NCI-H2227 treated with DMSO at 0.1 percent for 48 hours (cell line): ENCODE measurements at regions not wholly inside any gene's neighbourhood (a gene's known extent, or its start where the extent isn't known, plus 50 kb on each side); places are given as distances from the start of the nearest gene placed in this dataset.
A peak's percentile ranks its signal among the peaks of the same experiment; 100 is the strongest.
"Not testable (repeated sequence)": the region's sequence is repeated elsewhere in the genome, so short reads cannot be mapped to it uniquely, and the experiment has no call there.

Source experiments
- DNase-seq: peaks from one replicate; lab custom pipeline; 2025; lab: John Stamatoyannopoulos, UW

DNA sequence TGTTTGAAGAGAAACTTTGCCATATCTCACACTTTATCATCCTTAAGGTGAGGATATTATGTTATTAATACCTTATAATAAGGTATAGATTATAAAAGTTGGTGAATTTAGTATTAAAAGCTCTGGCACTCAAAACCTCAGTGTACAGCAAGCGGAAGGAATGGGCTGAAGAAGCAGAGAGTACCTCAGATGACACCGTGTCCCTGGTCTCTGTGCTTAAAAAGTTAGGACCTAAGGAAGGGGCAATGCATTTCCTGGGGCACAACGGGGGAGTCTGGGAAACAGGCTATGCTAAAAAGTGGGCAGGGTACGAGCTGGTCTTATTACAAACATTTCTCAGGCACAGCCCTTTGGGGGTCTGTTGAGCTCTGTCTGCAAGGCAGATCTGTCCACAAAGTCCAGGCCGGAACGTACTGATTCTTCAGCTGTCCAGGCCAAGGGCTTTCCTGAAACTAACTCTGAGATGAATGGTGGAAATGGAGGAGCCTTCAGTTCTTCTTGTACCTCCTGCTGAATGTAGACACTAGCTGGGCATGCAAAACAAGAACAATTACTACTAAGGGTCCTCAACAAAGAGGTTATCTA lies 202.7 kb downstream of the POM121L12 start:
- DNase-seq, result no peak

DNA sequence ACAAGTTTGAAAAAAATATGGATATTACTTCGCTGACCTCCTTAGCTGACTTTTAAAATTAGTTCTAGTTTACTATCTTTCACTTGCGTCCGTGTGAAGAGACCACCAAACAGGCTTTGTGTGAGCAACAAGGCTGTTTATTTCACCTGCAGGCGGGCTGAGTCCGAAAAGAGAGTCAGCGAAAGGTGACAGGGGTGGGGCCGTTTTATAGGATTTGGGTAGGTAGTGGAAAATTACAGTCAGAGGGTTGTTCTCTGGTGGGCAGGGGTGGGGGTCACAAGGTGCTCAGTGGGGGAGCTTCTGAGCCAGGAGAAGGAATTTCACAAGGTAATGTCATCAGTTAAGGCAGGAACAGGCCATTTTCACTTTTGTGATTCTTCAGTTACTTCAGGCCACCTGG lies 203.7 kb downstream of the POM121L12 start:
- not testable (repeated sequence) for DNase-seq

DNA sequence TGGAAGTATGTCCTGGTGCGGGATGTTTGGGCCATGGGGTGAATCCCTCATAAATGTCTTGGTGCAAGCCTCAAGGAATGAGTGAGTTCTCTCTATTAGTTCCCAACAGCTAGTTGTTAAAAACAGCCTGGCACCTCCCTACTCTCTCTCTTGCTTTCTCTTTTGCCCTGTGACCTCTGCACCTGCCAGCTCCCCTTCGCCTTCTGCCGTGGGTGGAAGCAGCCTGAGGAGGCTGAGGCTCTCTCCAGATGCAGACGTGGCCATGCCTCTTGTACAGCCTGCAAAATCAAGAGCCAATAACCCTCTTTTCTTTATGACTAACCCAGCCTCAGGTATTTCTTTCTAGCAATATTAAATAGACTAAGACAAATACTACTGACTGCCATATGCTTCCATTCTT lies 210.3 kb downstream of the POM121L12 start:
- peak; percentile 0 for DNase-seq

DNA sequence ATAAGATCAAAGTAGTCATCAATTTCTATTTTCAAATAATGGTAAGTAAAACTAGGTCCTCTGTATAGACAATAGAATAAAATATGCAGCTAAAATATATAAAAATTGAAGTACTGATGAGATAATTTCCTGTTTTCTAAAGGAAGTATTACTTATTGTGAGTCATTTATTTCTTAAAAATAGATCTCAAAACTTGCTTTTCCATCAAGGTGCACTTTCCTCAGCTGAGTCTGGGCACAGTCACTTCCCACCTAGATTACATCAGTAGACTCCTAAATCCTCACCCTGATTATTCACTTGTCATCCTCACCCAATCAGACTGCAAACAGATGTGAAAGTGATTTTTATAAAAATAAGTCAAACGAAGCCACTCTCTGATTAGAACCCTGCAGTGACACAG lies 211.5 kb downstream of the POM121L12 start:
- DNase-seq, result no peak

DNA sequence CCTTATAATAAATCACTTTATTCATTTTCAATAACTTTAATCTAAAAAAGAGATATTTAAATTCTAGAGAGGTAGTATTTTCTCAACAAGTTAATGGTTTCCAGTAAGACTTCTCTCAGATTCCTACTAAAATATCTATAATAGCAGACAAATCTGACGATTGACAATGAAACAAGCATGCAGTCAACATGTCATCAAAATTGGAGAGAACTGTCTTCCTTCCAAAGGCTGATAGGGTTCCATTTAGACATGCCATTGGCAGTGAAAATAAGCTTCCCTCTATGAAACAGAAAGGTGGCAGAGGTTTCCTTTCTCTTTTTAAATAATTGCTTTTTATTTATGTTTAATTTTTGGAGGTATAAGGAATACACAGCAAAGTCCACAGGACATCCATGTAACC lies 217.1 kb downstream of the POM121L12 start:
- no peak for DNase-seq

DNA sequence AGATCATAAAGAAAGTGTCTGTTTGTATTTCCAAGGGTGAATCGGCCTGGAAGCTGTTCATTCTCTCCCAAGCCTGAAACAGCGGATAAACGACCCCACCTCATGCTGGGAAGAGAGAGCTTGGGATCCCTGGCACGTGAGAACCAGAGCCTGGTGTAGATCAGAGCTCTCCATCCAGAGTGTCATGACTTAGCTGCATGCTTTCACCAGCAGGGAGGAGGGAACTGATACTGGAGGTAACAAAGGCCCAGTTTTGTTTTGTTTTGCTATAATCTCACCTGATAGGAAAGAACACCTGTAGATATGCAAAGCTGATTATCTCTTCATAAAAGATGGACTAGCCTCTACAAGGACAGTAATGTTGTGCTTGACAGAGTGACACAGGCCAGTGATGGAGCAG lies 236.6 kb downstream of the POM121L12 start:
- DNase-seq, result no peak

DNA sequence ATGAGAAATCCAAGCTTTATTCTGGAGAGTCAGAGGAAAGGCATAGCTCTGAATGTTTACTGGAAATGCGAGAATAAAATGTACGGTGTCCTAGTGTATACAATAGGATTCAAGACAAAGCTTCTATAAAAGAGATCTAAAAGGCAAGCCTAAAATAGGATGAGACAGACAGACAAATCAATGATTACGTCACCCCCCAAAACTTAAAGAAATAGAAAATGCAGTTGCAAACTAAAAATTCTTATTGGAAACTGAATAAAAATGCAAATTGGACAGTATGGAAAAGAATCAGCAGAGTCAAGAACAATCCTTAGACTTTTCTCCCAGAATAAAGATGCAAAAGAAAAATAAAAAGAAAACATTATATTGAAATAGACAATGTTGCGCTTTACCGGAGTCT lies 245.9 kb downstream of the POM121L12 start:
- DNase-seq, result no peak

DNA sequence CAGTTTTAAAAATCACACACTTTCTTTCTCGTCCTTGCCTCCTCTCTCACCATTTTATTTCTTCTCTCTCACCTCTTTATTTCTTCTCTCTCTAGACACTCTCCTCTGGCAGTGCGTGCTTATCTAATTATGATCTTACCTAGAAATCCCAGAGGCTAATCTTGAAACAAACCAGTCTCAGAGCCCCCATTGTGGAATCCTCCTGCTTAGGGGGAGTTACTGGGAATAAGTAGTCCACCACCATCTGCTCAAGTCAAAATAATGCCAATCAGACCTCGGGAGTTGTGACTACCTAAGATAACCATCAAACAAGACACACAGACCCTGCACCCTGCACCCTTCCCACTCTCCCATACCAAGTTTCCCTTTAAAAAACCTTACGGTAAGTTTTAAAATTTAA lies 256.9 kb downstream of the POM121L12 start:
- DNase-seq, result no peak

DNA sequence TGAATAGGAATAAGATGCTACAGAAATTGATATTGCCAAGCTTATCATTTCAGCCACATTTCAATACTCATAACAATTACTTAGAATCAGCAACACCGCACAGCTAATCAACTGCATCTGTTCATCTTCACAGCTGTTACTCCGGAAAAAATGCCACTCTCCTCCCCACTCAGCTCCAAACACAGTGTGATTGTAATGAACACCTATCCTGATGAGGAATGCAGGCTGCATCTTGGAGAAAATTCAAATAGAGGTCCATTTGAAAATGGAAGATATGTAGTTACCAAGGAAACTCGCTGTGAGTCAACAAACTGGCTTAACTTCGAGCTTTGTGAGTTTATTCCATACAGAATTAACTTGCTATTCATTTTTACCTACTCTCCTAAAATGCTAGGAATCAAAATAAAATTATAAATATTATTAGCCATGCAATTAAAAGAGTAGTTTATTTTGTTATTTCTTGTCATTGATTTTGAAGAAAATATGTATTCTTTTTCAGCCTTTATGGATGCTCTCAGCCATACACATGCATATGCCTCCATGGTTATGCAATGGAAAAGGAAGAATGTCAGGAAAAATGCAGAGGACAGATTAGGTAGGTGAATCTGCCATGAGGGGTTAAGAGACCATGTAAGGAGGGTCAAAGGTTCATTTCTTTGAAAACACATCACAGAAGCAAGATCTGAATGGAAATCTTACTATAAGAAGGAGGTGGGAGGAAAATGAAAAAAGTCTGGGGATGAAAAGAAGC lies 267.2 kb downstream of the POM121L12 start:
- DNase-seq, result no peak

DNA sequence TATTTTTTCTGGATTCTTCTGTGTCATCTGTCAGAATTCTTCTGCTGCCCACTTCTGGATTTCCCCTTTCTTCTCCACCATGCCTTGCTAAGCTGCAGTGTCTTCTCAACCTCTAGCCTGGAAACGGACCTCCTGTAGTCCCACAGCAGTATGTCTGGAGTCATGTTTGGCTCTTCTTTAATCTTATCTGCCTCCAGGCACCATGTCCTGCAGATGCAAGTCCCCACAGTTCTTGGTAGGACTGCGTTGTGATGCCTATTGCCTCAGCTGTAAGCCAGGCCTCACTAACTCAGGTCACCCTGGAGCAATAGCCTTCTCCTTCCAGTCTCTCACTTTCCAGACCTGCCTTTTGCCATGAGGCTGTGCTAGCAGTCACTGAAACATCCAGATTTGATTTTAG lies 268.3 kb downstream of the POM121L12 start:
- no peak for DNase-seq

DNA sequence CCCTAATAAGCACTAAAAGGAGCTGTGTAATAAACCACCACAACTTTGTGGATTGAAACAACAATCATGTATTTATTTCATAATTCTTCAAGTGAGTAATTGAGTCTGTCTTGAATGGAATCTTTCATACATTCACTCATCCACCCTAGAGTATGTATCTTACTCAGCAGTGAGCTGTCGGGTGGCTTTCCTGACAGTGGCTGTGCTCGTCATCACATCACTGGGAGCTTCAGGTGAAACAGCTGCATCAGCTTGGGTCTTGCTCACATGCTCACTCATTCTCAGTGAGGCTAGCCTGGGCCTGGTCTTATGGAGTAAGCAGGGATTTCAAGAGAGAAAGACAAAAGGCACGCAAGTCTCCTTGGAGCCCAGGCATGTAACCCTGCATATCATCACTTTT lies 271.4 kb downstream of the POM121L12 start:
- no peak for DNase-seq

DNA sequence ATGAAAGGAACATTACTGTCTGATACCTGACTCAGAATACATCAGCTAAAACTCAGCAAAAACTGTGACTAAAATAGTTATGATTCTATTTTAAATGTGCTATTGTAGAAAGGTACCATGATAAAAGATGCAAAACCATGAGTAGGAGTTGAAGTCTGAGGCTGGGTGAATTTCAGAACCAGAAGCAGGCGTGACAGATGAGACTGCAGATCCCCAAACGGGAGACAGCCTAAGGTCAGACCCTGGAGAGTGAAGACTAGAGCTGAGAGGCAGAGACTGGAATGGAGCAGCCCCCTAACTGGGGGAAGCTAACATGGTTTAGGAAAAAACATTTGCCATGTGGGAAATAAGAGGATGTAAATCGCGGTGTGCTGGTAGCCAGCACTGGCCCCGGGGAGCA lies 275.8 kb downstream of the POM121L12 start:
- no peak for DNase-seq

DNA sequence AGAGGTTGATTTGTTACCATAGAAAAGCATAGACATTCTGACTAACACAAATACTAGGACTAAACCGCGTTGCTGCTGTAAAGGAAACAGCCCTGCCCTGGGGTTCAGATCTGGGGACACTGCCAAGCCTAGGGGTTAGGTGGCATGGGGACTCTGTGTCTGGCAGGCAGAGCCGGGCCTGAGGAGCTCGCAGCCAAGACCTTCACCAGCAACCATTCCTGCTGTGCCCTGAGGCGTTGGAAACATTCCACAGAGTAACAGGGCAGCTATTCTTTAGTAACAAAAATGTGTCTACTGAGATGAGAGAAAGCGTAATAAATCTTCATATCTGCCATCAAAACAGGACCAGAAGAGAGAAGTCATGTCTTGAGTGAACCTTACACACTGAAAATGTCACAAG lies 280.5 kb downstream of the POM121L12 start:
- no peak for DNase-seq

DNA sequence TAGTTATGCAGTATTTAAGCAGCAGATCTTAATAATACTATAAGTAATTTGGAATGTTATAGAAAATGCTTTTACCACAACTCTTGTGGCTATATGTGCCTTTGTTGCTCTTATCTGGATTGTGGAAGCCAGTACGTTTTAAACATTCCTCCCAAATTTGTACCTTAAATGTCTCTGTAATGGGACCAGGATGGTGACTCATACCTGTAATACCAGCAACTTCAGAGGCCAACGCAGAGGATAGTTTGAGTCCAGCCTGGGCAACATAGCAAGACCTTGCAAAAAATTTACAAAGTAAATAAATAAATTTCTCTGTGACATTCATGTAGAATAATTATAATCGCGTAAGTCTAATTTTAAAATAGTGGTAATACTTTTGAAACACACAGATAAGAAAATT lies 283.1 kb downstream of the POM121L12 start:
- DNase-seq, result no peak

DNA sequence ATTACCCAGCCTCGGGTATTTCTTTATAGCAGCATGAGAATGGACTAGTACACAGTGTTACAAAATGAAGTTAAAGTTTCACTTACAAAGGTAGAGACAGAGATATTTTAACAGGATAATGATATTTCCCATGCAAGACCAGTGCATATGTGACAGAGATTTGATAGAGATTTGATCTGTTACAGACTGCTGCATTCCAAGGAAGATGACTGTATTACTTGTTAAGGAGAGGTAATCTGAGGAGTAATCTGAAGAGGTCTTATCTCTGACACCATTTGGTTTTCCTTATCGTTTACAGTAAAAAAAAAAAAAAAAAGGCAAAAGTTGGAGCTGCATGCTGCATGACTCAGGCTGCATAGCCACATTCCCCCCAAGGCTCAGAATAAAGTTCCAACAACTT lies 289.6 kb downstream of the POM121L12 start:
- no peak for DNase-seq

DNA sequence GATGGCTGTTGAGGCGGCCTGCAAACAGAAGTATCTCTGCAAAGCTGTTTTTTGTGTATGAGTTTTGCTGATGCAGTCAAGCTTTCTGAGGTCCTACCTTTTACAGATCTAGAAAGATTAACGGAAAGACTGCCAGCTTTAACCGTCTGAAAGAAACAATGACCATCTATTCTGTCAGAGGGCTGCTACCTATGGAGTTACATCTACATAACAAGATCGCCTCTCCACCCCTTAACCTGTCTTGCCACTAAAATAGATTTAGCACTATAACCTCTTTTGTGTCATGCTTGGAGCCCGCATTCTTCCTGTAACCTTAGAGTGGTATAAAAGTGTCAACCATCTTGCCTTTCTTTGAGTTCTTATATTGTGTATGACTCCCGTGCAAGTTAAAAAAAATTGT lies 291.2 kb downstream of the POM121L12 start:
- DNase-seq, result no peak

DNA sequence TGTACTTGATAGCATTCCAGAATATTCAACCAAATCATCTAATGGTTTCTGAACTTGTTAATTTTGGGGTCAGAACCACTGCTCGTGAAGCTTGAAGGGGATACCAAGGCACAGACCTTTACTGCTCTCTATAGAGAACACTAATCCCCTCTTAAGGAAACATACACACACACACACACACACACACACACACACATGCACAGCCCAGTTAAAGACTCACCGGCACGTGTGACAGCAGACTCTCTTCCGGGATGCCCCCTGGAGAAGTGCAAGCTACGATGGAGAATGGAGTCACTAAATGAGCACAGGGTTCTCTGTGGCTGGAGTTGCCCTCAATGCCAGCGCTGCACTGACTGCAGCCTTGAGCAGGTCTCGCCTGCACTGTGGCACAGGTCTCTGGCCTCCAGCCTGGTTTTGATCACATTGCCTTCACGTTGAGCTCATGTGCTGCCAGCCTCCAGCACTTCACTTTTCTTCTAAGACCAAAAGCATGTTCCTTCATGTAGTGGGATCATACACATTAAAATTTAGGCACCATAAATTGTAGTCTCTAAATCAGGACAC lies 300.8 kb downstream of the POM121L12 start:
- DNase-seq, result no peak

DNA sequence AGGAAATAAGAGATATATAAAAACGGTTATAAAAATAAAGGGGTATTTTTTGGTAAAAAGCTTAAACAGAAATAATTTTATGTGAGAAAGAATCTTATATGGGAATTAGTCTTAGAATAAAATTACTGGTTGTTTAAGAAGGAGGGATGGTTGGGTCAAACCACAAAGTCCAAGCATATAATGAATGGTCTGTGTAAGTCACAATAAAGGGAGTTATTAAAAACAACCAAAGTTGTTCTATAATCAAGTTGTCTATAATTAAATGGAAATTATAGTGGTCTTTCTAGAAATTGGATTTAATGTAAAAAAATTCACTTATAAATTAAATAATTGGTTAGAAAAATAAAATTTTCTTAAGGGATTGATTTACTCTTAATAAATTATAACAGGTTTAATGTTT lies 304.8 kb downstream of the POM121L12 start:
- DNase-seq, result no peak

DNA sequence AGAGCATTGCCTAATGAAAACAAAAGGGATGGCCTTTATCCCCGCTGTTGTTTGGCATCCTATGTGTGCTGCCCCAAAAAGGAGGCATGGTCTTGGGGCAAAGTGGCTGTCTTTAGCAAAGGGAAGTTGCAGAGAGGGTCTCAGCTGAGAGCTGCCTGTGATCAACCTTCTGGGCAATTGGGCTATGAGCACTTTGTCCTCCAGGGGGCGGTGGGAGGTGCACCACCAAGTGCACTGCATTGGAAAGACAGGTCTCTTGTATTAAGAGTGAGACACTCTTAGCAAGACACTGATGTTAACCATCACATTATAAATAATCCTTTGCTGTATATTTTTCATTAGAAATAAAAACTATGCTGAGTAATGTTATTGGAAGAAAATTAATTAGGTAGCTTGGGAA lies 314.8 kb downstream of the POM121L12 start:
- no peak for DNase-seq

DNA sequence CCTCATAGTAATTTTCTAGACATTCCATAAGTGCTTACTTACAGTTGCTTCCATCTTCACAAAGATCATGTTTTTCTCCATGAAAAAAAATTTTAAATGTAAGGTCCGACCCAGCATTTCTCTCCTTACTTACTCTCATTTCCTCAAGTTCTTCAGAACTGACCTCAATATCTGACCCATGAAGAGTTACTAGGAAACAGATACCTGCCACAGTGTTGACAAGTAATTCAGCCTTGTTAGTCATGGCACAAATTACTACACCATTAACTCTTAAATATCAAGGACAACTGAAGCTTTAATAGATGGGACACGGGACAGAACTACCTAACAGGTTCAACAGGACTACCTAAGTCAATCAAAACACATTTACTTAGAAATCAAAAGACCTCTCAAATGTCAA lies 316.2 kb downstream of the POM121L12 start:
- no peak for DNase-seq

DNA sequence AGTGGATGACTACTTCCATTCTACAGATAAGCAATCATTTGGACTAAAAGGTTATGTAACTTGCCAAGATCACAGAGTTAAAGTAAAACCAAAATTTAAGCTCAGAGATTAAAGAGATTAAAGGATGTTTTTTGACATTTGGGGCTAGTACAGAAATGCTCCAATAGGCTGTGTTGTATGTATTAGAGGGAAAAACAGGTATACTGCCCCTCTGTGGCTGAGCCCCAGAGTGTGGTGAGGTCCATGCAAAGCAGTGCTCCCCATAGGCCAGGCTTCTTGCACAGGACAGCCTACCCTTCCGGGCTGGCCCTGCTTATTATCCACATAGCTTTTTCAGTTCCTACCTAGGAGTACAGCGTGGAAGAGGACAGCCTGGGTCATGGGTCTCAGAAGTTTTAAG lies 322.8 kb downstream of the POM121L12 start:
- DNase-seq, result no peak

DNA sequence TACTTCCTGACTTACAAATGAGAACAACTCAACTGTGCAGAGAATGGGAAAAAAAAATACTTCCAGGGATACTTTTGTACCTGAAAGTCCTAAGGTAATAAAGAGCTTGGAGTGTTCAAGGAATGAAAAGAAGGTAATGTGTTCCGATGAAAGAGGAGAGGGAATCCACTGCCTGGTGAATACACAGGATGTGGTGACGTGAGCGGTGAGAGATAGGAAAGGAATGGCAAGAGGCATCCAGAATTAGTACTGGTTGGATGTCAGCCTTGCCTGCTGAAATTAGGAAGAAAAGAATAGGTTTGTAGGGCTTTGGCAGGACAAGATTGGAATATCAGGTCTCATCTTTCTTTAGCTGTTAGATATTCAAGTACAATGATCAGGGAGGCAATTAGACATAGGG lies 347.7 kb downstream of the POM121L12 start:
- no peak for DNase-seq

DNA sequence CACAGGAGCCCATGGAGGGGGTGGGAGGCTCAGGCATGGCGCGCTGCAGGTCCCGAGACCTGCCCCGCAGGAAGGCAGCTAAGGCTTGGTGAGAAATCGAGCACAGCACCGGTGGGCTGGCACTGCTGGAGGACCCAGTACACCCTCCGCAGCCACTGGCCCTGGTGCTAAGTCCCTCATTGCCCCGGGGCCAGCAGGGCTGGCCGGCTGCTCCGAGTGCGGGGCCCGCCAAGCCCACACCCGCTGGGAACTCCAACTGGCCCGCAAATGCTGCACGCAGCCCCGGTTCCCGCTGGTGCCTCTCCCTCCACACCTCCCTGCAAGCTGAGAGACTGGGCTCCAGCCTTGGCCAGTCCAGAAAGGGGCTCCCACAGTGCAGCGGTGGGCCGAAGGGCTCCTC lies 349.8 kb downstream of the POM121L12 start:
- DNase-seq, result not testable (repeated sequence)

DNA sequence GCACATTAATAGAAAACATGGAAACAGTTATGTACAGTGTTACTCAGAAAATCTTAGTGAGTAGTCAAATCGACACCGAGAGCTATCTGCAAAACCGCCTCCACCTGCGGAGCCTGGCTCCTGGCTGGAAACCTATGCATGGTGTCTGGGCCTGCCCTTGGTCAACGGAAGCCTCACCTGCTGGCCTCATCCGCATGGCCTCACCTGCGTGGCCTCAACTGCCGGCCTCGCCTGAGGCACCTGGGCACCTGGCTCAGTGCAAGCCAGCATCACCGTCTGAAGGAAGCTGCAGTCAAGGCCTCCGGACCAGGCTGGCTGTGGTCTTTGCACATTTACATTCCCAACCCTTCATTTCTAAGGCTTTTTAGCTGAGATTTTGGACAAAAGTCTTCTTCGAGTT lies 352.1 kb downstream of the POM121L12 start:
- no peak for DNase-seq
